GM21723 (cell line): ENCODE measurements at regions not wholly inside any gene's neighbourhood (a gene's known extent, or its start where the extent isn't known, plus 50 kb on each side); places are given as distances from the start of the nearest gene placed in this dataset.
"Not testable (repeated sequence)": the region's sequence is repeated elsewhere in the genome, so short reads cannot be mapped to it uniquely, and the experiment has no call there.

Source experiments
- ATAC-seq: cut with Tn5 transposase; IDR thresholded peaks from one replicate; pipeline ENCODE4 v1.9.1; 2021; ENCODE audit warnings: mild to moderate bottlenecking, moderate library complexity; ENCODE audit not compliant: unreplicated experiment

- no peak for ATAC-seq
Observed at GRCh38 chr14:61171727-61172126, 109.4 kb downstream of the TMEM30B start.

GRCh38 chr14:61168141-61168540 lies 113.0 kb downstream of the TMEM30B start:
- no peak for ATAC-seq

GRCh38 chr14:61167642-61168041 lies 113.5 kb downstream of the TMEM30B start:
- no peak for ATAC-seq

GRCh38 chr14:61160798-61161197 lies 120.3 kb downstream of the TMEM30B start:
- no peak for ATAC-seq

GRCh38 chr14:61154641-61155040 lies 126.5 kb downstream of the TMEM30B start:
- no peak for ATAC-seq

GRCh38 chr14:61153914-61154545 lies 127.1 kb downstream of the TMEM30B start:
- ATAC-seq: no peak

GRCh38 chr14:61153431-61153830 lies 127.7 kb downstream of the TMEM30B start:
- ATAC-seq: no peak

- ATAC-seq: no peak
Observed at GRCh38 chr14:61152851-61153364, 128.2 kb downstream of the TMEM30B start.

GRCh38 chr14:61151251-61151650 lies 129.9 kb downstream of the TMEM30B start:
- ATAC-seq: no peak

GRCh38 chr14:61150851-61151250 lies 130.3 kb downstream of the TMEM30B start:
- ATAC-seq: no peak

GRCh38 chr14:61149896-61150295 lies 131.2 kb downstream of the TMEM30B start:
- ATAC-seq: no peak

GRCh38 chr14:61148742-61149350 lies 132.3 kb downstream of the TMEM30B start:
- ATAC-seq: no peak

- no peak for ATAC-seq
Observed at GRCh38 chr14:61147831-61148549, 133.1 kb downstream of the TMEM30B start.

GRCh38 chr14:61147381-61147821 lies 133.7 kb downstream of the TMEM30B start:
- no peak for ATAC-seq

- no peak for ATAC-seq
Observed at GRCh38 chr14:61146899-61147298, 134.2 kb downstream of the TMEM30B start.

GRCh38 chr14:61145903-61146481 lies 135.1 kb downstream of the TMEM30B start:
- no peak for ATAC-seq

GRCh38 chr14:61145034-61145902 lies 135.9 kb downstream of the TMEM30B start:
- ATAC-seq: no peak

- ATAC-seq: not testable (repeated sequence)
Observed at GRCh38 chr14:61144117-61145033, 136.8 kb downstream of the TMEM30B start.

- no peak for ATAC-seq
Observed at GRCh38 chr14:61140872-61141271, 140.3 kb downstream of the TMEM30B start.
